NOMO-1 treated with dmso at 0.1 percent for 144 hours (cell line): ENCODE measurements at regions not wholly inside any gene's neighbourhood (a gene's known extent, or its start where the extent isn't known, plus 50 kb on each side); places are given as distances from the start of the nearest gene placed in this dataset.

Experiments
- DNase-seq: peaks from one replicate; lab custom pipeline; 2025; ENCODE audit not compliant: unreplicated experiment; lab: John Stamatoyannopoulos, UW

DNA sequence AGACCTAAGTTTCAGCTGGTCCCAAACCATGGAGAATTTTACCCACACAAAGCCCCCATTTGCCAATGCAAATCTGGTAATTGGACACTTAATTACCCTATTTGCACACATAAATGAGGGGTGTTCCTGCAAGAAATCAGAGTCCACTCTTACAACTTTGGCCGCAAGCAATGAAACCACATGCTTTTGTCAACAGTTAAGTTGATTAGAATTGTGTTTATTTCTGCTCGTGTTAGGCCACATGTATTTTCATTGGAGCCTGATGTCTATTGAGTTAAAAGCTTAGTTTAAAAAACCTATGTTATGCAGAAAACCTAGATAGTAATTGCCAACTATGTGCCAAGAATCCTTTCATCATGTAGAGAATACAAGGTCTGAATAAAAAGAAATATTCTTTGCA is 153.8 kb upstream of the CMC1 start:
- no peak for DNase-seq

DNA sequence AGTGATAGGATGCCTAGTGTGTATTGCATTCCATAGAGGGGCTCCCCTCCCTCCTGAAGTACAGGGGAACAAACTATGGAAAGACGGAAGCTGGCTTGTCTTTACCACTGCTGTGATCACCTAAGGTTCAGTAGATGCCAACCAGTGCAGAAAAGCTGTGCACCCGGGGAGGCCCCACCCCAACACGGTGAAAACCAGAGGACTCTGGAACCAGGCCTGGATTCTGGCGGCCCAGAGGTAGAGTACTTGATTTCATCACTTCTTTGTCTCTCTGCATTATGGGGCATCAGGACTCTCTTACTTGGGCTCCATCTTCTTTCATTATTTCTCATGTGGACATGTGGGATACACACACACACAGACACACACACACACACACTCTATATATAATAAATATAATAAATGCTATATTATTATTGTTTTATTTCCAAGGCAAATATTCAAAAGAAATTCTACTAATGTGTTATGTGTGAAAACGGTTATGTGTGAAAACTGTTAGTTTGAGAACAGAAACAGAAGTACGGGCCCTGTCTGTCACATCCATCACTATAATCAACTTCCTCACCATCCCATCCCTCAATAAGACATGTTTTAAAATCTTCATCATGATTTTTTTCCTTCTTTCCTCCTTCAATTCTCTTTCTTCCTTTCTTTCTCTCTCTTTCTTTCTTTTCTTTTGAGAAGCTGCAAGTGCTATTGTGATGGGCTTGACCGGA is 152.4 kb upstream of the CMC1 start:
- no peak for DNase-seq

DNA sequence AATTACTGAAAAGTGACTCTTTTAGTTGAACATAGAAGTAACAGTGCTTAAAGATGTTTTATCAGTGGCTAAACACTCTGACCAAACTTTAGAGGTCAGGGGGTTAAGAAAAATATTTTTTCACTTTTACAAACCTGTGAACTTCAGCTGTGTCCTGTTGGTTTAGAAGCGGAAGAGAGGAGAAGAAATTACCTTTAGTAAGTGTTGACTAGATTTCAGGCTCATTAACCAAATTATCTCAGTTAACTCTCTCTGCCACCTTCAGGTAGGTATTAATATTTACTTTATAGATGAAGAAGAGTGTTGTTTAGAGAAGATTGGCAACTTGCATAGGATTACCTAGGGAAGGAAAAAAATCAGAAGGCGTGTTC is 151.9 kb upstream of the CMC1 start:
- DNase-seq, result no peak

DNA sequence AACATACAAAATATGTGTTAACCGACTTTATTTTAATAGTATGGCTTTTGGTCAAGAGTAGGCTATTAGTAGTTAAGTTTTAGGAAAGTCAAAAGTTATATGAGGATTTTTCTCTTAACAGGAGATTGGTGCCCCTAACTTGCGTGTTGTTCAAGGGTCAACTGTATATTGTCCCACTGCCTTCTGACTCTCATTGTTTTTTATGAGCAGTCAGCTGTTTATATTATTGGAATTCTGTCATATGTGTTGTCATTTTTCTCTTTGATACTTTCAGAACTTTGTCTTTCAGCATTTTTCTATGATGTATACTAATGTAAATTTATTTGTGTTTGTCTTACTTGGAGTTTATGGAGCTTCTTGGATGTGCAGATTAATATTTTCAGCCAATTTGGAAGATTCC is 142.1 kb upstream of the CMC1 start:
- DNase-seq, result no peak

DNA sequence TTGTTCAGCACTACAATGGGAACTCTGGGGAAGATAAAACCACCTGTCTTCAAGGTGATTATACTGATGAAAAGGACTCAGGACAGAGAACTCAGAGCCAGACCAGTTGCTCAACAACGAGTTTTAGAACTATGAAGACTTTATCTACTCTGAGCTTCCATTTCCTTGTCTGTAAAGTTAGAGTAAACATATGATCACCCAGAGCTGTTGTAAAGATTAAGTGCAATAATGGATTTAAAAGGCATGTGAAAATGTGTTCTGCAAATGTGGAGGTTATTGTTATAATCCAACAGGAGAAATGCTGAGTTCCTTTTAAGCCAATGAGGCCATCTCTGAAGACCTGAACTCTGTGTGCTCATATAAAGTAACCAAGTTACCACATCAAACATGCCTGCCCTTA is 139.7 kb upstream of the CMC1 start:
- DNase-seq, result no peak

DNA sequence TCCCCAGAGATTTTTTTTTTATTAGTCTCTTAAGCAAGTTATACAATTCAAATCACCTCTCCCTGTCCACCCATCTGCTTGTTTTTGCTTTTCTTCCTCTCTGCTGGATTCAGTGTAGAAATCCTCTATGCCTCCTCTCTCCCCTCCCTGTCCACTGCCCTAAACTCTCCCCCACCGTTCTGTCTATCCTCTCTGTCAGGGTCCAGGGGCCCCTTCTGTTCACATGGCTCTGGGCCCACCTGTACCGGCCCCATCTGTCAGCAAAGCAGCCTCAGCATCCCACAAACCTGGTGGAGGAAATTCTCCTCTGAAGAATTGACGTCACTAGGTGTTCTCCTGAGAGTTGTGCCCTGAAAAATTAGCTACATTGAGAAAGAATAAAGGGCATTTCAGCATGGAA is 137.6 kb upstream of the CMC1 start:
- DNase-seq, result no peak

DNA sequence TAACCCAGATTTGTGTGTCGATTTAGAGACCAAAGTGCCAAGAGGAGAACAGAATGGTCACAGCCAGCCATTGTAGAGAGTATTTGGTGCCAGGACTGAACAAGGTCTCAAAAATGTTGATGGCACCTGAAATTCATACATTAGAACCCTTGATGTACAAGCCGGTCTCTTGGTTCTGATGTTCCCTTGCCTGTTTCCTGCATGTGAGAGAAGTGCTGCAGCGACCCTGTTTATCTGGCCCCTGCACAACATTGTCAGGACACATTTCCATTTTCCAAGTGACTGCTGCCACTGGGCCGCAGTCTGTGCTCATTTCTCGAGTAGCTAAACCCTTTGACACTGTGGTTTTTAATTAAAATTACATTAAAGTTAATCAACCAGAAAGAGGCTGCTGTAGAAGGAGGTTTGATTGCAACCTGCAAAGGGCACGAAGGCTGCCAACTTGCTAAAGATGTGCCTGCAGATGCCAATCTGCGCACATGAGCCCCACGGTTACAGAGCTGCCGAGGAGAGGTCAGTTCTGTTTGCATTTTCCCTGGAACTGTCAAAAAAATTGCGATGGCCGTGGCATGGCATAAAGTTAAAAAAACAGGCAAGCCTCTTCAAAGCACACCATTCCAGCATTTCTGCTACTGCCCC is 136.4 kb upstream of the CMC1 start:
- no peak for DNase-seq

DNA sequence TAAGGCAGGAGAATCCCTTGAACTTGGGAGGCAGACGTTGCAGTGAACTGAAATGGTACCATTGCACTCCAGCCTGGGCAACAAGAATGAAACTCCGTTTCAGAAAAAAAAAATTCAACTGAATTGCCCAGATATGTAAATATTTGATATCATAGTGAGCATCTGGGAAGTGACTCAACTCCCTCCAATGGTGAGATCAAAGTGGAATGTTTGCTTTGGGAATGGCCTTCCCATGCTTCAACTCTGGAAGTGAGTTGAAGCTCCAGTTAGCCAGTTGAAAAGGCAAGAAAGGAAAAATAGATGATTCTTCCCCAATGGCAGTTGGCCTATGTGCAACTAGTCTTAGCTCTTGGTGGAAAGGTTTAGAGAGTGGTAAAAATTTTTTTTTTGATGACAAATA is 131.6 kb upstream of the CMC1 start:
- no peak for DNase-seq

DNA sequence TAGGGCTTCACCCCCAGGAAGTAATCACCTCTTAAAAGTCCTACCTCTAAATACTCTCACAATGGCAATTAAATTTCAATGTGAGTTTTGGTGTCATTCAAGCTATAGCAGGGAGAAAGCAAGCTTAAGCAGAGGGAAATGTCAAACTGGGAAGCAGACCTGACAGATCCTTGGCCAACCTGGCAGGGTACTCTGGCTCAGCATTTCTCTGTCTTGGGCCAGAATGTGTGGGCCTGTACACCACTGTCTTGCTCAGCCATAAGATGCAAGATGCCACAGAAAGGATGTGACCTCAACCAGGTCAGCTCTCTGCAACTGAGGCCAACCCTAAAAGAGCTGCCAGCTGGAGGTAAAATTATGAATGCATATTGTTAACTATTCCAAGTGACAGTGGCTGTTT is 130.6 kb upstream of the CMC1 start:
- DNase-seq, result no peak

DNA sequence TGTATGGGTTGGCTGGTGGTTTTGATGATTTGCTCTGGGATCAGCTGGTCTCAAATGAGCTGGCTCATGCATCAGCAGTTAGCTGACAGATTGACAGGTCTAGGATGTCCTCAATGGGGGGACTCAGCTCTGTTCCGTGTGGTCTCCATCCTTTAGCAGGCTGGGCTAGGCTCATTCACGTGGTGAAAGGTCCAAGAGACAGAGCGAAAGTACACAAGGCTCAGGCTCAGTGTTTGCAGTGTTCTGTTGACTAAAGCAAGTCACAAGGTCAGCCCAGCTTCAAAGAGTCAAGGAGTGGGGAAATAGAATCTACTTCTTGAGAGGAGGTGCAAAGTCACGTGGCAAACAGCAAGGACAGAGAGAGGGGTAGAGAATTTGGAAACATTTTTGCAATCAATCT is 126.5 kb upstream of the CMC1 start:
- no peak for DNase-seq

DNA sequence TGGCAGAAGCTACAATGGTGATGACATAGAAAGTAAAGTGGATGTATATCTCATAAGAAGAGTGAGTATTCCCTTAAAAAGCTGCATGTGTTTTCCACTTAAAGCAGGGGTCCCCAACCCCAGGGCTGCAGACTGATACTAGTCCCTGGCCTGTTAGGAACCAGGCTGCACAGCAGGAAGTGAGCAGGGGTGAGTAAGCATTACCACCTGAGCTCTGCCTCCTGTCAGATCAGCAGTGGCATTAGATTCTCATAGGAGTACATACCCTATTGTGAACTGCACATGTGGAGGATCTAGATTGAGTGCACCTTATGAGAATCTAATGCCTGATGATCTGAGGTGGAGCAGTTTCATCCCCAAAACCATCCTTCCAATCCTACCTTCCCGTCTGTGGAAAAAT is 126.1 kb upstream of the CMC1 start:
- DNase-seq, result no peak

DNA sequence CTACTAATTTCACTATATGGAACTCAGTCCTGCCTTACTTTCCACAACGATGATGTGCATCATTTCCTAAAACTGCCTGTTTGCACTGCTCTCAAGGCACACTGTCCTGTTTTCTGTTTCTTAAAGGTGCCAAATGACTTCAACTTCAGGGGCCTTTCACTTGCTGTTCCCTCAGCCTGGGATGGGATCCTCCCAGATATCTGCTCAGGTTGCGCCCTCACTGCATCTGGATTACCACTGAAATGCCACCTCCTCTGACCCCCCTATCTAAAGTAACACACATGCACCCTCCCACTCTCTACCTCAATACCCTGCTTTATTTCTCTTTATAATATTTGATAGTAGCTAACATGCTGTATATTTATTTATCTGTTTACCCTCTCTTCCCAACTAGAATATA is 123.8 kb upstream of the CMC1 start:
- no peak for DNase-seq

DNA sequence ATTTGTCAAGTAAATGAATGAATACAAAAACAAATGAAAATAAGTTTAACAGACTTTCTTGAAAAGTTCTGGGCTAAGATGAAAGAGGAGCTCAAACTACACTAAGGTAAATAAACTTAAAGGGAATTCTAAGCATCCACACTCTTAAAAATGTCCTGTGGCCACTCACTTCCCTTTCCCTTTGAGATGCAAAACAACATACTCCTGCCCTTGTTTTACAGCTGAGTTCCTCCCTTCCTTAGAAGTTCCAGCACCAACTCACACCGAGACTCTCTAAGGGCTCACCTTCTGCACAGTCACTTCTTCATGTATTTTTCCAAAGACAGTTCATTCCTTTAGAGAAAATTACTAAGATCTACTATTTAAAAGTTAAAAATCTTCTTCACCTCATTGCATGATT is 123.3 kb upstream of the CMC1 start:
- no peak for DNase-seq

DNA sequence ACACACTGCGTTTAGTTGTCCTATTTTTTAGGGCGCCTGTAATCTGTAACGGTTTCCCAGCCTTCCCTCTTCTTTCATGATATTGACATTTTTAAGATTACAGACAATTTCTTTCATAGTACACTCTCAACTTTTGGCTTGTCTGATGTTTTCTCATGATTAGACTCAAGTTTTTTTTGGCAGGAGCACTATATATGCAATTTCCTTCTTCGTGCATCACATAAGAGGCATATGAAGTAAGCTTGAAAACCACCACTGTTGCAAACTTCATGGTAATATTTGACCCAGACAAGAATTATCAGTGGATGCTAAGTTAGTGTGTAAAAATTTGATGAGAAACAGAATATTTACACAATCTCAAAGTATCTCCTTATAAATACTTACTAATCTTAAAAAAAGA is 119.2 kb upstream of the CMC1 start:
- DNase-seq, result no peak

DNA sequence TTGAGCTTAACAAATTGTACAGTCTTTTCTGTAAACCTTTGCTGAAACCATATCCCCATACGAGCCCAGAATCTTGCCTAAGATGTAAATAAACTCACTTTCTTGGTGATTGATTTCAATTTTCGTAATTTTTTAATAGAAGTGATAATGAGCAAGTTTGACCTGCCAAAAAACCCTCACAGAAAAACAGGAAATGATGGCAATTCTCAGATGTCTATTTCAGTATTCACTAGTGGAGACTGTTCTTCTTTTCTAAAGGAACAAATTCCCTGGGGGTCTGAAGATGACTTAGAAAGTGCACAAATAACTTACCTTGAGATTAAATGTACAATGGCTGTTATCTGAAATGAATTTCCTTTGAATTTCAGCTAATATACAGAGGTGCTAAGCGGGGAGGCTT is 116.5 kb upstream of the CMC1 start:
- DNase-seq, result no peak

DNA sequence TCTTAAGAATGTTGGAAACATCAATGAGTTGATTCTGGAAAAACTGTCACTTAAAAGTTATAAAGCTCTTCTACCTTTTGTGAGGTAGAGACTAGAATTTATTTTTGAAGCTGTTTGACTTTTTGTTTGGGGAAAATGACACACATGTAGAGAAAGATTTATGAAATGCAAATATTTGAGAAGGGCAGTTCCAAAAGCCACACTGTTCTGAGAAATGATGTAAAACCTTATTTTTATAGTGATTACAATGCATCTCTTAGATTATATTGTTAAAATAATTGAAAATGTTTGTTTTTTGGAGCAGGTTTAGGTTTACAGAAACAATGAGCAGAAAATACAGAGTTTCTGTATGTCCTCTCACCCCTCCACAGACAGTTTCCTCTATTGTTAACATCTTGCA is 116.1 kb upstream of the CMC1 start:
- no peak for DNase-seq

DNA sequence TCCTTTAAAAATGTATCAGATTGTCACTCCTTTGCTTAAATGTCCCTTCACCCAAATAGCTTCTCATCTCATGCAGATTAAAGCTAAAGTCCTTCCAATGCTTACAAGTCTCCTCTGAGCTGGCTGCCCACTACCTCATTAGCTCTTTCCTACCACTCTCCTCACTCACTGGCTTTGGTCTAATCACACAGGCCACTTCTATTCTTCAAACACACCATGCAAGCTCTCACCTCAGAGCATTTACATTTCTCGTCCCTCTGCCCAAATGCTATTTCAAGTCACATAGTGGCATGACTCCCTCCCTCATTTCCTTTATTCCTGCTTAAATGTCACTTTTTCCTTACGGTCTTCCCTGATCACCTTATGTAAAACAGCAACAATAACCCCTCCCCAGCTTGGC is 110.6 kb upstream of the CMC1 start:
- DNase-seq, result no peak

DNA sequence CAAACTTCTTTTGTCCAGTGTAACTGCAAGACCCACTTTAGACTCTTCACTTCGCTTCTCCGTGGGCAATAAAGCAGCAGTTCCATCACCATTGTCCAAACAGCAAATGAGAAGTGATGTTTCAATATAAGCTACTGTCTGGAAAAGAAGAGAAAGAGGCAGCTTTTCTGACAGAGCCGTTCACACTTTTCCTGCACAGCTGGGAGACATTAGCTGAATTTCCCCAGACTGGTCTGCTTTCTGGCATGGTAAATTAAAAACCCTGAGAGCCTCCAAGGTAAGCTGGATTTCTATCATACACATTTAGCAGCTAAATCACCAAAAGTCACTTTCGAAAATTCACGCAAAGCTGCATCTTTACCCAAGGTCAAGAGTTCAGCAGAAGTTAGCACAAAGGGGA is 108.5 kb upstream of the CMC1 start:
- no peak for DNase-seq

DNA sequence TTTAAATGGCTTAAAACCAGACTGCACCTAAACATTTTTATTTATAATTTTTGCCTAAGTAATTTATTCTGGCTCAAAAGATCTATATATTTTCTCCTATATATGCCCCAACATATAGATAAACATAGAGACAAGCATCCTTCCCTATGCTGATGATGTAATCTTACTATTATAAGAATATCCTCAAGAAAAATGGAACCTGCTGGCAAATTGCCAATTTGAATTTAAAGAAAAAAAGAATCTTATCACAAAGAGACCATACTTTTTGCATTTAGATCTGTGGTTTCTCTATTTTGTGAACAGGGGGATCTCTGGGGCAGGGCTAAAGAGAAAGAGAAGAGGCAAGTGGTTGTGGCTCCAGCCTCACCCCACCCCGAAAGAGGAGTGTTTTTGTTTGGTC is 107.2 kb upstream of the CMC1 start:
- no peak for DNase-seq

DNA sequence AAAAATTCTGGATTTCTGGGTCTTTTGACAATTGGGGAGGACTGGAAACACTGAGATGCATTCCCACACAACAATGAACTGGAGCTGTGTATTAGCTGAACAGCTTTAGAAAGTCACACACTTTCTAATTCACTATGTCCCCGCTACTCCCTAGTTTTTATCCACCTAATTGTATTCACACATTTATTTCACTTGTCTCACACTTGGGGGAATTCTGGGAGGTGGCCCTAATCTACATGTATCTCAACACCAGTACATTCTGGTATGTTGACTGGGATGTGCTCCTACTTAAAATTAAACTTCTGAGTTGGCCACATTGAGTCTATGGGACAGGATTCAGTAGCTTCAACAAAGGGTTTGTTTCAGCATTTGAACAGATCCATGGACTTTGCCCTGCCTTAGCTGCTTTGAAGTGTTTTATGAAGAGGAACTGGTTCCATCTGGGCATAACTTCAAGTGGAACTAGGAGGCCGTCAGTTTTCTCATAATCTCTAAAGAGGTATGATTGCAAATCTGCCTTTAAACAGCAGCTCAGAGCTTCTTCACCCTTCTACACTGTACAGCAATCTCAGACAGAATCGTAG is 106.5 kb upstream of the CMC1 start:
- peak; percentile 17 for DNase-seq

DNA sequence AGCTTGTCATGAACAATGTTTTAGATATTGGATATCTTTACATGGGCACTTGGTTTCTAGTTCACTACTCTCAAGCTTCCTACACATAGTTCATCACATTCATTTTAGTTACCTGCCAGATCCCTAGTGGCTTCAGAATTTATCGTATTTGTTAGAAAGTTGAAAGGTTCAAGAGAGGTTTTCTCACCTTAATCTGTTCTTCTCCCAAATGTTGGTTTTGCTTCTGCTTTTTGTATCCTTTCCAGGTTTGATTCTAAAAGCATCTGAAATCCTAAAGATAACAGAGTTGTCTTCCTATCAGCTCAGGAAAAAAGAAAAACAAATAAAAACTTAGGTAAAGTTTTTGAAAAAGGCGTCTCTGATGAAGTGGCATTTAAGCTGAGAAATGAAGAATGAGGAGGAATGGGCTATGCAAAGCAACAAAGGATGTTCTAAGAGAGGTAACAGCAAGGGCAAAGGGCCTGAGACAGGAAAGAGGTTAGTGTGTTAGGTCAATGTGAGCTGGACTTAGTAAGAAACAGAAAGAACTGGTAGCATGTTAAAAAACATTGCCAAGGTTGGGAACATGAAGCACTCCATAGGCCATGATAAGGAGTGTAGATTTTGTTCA is 104.7 kb upstream of the CMC1 start:
- DNase-seq, result no peak

DNA sequence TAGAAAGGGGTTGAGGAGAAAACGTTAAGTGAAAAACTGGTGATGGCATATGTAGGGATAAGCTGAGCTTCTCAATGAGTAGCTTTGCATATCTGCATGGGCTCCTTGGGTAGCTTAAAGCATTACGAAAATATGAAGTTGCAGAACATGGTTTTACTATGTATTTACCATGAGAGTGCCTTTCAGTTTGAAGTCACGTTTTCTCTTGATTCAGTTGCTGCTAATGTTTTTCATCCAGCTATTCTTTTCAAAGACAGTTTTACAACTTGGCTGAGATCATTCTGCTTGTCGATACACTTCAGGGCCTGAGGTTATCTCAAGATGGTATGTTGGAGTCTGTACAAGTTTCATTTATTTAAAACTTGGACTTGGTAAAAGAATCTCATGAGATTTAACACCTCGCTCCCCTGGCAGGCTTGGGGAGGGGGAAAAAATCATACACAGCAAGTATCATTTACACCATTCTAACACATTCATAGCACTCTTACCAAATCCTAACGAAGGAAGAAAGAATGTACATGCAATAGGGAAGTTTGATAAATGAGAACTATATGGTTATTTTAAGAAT is 103.3 kb upstream of the CMC1 start:
- no peak for DNase-seq
